HL-60 (cell line): ENCODE measurements at regions not wholly inside any gene's neighbourhood (a gene's known extent, or its start where the extent isn't known, plus 50 kb on each side); places are given as distances from the start of the nearest gene placed in this dataset.

Experiments used
- CTCF ChIP-seq: IDR thresholded peaks from one replicate; pipeline ENCODE4 v1.5.1; 2011; ENCODE audit warnings: low read length, control low read depth, inconsistent platforms; ENCODE audit not compliant: insufficient read depth
- GABPA ChIP-seq: IDR thresholded peaks from 2 replicates; pipeline ENCODE4 v1.6.1; 2012; ENCODE audit warnings: low read depth
- POLR2AphosphoS5 ChIP-seq: IDR thresholded peaks from 2 replicates; pipeline ENCODE4 v1.6.1; 2012; ENCODE audit warnings: low read depth
- REST ChIP-seq: IDR thresholded peaks from 2 replicates; pipeline ENCODE4 v1.6.1; 2012; ENCODE audit warnings: low read depth; ENCODE audit not compliant: insufficient replicate concordance
- SPI1 ChIP-seq: IDR thresholded peaks from 2 replicates; pipeline ENCODE4 v1.6.1; 2012; ENCODE audit warnings: low read depth, mild to moderate bottlenecking, borderline replicate concordance

DNA sequence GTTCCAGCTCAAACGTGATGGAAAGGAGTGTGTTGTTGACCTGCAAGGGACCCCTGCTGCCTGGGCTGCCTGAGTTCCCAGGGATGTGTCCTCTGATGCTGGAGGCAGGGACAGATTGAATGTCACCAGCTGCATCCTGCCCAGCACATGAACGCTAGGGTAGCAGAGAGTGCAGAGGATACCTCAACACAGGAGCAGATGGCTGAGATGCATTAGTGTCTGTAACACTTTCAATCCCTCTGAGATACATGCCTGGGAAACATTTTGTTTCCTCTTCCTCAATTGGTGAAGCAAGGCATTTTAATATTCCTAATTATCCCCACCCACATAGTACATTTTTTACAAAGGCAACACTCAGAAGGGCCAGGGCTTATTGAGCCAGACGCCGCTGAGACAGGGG is 106.4 kb upstream of the UBL3 start:
- no peak for TF ChIP-seq POLR2AphosphoS5
- no peak for TF ChIP-seq CTCF
- TF ChIP-seq REST: no peak
- no peak for TF ChIP-seq GABPA
- no peak for TF ChIP-seq SPI1
